ENCODE measurements at regions not wholly inside any gene's neighbourhood (a gene's known extent, or its start where the extent isn't known, plus 50 kb on each side); places are given as distances from the start of the nearest gene placed in this dataset.
"Not testable (repeated sequence)": the region's sequence is repeated elsewhere in the genome, so short reads cannot be mapped to it uniquely, and the experiment has no call there.

DNA sequence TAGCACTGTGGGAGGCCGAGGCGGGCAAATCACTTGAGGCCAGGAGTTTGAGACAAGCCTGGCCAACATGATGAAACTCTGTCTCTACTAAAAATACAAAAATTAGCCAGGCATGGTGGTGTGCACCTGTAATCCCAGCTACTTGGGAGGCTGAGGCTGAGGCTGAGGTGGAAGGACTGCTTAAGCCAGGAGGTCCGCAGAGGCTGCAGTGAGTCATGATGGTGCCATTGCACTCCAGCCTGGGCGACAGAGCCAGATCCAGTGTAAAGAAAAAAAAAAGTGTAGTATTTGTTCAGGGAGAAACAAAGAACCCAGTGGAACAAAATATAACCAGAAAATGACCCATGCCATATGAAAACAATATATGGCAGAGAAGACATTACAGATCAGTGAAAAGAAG, 57.4 kb upstream of the SMURF2 start:
- TF ChIP-seq CTCF, EP300, POLR2A, POLR2AphosphoS5 (IDR thresholded peaks at IDR 0.05): not testable (repeated sequence)

Measured in upper lobe of left lung (tissue), 4 donors.